Left ventricle myocardium inferior (tissue), 1 donor: ENCODE measurements at regions not wholly inside any gene's neighbourhood (a gene's known extent, or its start where the extent isn't known, plus 50 kb on each side); places are given as distances from the start of the nearest gene placed in this dataset.
"Not testable (repeated sequence)": the region's sequence is repeated elsewhere in the genome, so short reads cannot be mapped to it uniquely, and the experiment has no call there.

Experiments
- DNase-seq: peaks from one replicate; pipeline ENCODE4 v3.0.0-alpha.2; 2020
- H3K27ac ChIP-seq: fragments of 200-600 bp; replicated peaks from 2 replicates; pipeline ENCODE4 v1.8.0; 2021
- H3K27me3 ChIP-seq: fragments of 200-600 bp; 2 replicates; pipeline ENCODE4 v1.8.0; 2021; ENCODE audit warnings: low read depth
- H3K36me3 ChIP-seq: fragments of 200-600 bp; 2 replicates; pipeline ENCODE4 v1.8.0; 2021
- H3K4me1 ChIP-seq: fragments of 200-600 bp; 2 replicates; pipeline ENCODE4 v1.8.0; 2021
- H3K4me3 ChIP-seq: fragments of 200-600 bp; 2 replicates; pipeline ENCODE4 v1.8.0; 2021; ENCODE audit warnings: mild to moderate bottlenecking, moderate library complexity
- H3K9me3 ChIP-seq: fragments of 200-600 bp; replicated peaks from 2 replicates; pipeline ENCODE4 v1.8.0; 2021
- intact Hi-C: fragments of 100-400 bp; cut with micrococcal nuclease; formaldehyde crosslinking; loops from one replicate; pipeline ENCODE4 v1.11.0; 2022
- TF ChIP-seq, protein P1 (sequence below): fragments of 200-600 bp; IDR thresholded peaks from 2 replicates; pipeline ENCODE4 v1.8.0; 2021; ENCODE audit warnings: antibody characterized with exemption, mild to moderate bottlenecking, borderline replicate concordance
- donor health status: DM: no; HTN: yes; CAD: no; lungs with severe emphysema.

DNA sequence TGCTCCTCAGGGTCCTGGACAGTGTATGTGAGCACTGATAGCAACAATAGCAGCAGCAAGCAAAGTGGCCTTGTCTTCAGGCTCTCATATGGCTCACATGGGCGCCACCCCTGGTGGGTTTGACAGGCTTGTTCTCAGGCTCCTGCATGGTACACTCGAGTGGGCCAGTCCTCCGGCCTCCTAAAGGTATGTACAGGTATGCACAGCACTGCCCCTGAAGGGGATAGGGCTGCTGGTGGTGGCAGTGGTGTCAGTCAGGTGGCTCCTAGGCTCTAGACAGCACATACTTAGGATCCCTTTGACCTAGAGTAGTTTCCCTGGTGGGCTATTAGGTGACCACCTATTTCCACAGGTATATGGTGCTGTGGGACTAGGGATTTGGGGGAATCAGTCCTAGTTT lies 79.8 kb downstream of the LGALS9B start:
- intact Hi-C loops, H3K4me3 ChIP-seq, H3K4me1 ChIP-seq, H3K27ac ChIP-seq, H3K27me3 ChIP-seq, DNase-seq, H3K36me3 ChIP-seq, H3K9me3 ChIP-seq: not testable (repeated sequence)

DNA sequence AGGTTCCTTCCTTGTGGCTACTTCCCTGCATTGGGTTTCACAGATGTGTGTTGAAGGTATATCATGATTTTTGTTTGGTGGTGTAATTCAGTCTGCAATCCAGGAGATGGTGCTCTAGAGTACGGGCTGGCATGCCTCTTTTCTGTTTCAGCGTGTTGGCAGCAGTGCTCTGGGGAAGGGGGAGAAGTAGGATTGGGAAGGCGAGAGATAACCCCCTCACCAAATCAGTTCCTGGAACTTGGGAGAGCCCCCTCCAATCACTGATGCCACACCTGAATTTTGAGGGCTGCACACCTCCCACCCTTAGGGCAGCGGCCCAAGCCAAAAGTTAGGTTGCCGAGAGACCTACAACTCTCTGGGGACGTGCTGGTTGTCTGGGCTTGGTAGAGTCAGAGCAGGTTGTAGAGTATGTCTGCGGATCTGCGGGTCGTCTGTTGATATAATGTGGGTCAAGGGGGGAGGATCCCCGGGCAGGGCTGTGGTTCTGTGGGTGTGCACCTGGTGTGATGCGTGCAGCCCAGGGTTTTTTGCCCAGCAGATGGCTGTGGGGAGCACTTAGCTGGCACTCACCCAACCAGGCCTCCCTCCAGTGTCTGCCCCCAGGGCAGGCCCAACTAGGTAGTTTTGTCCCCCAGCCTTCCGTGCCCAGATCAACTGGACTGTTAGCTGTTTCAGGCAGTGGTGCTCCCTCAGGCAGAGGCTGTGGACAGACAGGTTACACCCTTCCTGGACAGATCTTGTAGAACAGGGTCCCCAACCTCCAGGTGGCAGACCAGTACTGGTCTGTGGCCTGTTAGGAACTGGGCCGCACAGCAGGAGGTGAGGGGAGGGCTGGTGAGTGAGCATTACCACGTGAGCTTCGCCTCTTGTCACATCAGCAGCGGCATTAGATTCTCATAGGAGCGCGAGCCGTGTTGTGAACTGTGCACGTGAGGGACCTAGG lies 85.7 kb downstream of the LGALS9B start:
- TF ChIP-seq, protein P1, sequence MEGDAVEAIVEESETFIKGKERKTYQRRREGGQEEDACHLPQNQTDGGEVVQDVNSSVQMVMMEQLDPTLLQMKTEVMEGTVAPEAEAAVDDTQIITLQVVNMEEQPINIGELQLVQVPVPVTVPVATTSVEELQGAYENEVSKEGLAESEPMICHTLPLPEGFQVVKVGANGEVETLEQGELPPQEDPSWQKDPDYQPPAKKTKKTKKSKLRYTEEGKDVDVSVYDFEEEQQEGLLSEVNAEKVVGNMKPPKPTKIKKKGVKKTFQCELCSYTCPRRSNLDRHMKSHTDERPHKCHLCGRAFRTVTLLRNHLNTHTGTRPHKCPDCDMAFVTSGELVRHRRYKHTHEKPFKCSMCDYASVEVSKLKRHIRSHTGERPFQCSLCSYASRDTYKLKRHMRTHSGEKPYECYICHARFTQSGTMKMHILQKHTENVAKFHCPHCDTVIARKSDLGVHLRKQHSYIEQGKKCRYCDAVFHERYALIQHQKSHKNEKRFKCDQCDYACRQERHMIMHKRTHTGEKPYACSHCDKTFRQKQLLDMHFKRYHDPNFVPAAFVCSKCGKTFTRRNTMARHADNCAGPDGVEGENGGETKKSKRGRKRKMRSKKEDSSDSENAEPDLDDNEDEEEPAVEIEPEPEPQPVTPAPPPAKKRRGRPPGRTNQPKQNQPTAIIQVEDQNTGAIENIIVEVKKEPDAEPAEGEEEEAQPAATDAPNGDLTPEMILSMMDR: peak; percentile 56

DNA sequence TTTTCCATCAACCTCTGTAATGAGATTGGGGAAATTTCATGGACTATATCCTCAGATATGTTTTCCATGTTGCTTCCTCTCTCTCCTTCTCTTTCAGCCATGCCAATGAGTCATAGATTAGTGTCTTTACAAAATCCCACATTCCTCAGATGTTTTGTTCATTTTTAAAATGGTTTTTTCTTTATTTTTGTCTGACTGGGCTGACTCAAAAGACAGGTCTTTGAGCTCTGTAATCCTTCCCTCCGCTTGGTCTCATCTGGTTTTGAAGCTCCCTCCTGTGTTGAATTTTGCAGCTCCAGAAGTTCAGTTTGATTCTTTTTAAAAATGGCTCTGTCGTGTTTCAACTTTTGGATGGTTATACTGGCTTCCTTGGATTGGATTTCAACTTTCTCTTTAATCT lies 86.7 kb downstream of the LGALS9B start:
- H3K27ac ChIP-seq, H3K4me3 ChIP-seq, H3K4me1 ChIP-seq, intact Hi-C loops, H3K9me3 ChIP-seq, H3K36me3 ChIP-seq, H3K27me3 ChIP-seq, DNase-seq: not testable (repeated sequence)

More for the DNA sequence above, 85.7 kb downstream of the LGALS9B start:
- H3K4me1 ChIP-seq, H3K9me3 ChIP-seq, H3K27ac ChIP-seq, H3K4me3 ChIP-seq, DNase-seq, H3K36me3 ChIP-seq, intact Hi-C loops, H3K27me3 ChIP-seq: not testable (repeated sequence)

DNA sequence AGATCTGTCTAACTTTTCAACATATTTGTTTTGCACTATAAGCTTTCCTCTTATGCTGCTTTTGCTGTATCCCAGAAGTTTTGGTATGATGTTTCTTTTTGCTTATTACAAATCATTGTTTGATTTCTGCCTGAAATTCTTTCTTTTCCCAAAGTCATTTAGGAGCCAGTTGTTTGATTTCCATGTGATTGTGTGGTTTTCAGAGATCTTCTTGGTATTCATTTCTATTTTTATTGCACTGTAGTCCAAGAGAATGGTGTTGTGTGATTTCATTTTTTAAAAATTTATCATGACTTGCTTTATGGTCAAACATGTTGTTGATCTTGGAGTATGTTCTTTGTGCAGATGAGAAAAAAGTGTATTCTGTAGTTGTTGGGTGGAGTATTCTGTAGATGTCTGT lies 88.1 kb downstream of the LGALS9B start:
- H3K9me3 ChIP-seq, H3K27ac ChIP-seq, H3K4me3 ChIP-seq, H3K4me1 ChIP-seq, DNase-seq, intact Hi-C loops, H3K36me3 ChIP-seq, H3K27me3 ChIP-seq: not testable (repeated sequence)

DNA sequence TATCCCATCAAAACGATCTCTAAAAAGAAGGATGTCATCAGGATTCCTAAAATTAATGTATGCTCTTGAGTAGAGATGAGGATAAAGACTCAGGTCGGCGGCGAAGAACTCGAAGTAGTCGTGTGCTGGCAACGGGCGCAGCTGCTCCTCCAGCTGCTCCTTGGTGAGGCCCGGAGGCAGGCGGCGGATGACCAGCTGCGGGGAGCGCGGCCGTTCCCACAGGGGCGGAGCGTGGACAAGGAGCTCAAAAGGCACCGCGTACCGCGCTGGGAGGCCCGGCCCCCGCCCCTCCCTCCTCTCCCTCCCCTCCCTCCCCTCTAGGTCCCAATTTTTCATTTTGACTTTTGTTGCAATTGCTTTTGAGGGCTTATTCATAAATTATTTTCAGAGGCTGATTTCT lies 90.7 kb downstream of the LGALS9B start:
- H3K9me3 ChIP-seq, H3K27me3 ChIP-seq, H3K4me3 ChIP-seq, DNase-seq, H3K4me1 ChIP-seq, intact Hi-C loops, H3K36me3 ChIP-seq, H3K27ac ChIP-seq: not testable (repeated sequence)

DNA sequence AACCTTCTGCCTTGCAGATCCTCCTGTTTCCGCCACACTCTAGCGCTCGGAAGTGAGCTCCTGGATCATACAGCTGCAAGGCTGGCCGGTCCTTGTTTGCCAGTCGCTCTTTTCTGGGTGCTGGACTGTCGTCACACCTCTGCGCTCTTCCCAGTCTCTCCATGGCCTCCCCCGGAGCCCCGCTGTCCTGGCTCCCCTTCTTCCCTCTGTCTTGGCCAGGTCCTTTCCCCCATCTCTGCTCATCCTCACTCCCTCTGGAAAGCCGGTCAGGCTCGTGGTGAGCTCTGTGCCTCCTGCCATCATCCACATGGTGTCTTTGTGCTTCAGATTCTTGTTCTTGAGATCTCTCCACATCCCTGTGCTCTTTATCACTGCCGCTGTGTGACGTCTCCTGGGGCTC lies 91.6 kb downstream of the LGALS9B start:
- H3K4me3 ChIP-seq, DNase-seq, H3K4me1 ChIP-seq, intact Hi-C loops, H3K27me3 ChIP-seq, H3K36me3 ChIP-seq, H3K9me3 ChIP-seq, H3K27ac ChIP-seq: not testable (repeated sequence)
